ENCODE measurements at regions not wholly inside any gene's neighbourhood (a gene's known extent, or its start where the extent isn't known, plus 50 kb on each side); places are given as distances from the start of the nearest gene placed in this dataset.

DNA sequence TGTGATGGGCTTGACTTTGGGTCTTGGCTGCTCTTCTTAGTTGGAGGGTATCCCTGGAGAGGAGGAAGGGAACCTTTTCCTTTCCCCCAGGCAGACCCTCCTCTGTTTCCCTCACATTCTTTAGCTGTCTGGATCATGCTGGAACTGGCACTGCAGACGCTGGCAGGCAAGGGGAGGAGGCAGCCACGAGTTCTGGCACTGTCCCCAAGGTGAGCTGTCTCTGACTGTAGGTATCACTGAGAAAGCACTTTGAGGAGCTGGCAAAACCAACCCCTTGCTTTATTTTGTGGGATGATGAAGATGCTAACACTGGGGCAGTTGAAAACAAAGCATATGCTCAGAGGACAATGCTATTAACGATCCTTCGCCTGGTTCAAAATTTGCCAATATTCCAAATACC is 175.0 kb downstream of the SOX2 start:
- TF ChIP-seq, protein P1, sequence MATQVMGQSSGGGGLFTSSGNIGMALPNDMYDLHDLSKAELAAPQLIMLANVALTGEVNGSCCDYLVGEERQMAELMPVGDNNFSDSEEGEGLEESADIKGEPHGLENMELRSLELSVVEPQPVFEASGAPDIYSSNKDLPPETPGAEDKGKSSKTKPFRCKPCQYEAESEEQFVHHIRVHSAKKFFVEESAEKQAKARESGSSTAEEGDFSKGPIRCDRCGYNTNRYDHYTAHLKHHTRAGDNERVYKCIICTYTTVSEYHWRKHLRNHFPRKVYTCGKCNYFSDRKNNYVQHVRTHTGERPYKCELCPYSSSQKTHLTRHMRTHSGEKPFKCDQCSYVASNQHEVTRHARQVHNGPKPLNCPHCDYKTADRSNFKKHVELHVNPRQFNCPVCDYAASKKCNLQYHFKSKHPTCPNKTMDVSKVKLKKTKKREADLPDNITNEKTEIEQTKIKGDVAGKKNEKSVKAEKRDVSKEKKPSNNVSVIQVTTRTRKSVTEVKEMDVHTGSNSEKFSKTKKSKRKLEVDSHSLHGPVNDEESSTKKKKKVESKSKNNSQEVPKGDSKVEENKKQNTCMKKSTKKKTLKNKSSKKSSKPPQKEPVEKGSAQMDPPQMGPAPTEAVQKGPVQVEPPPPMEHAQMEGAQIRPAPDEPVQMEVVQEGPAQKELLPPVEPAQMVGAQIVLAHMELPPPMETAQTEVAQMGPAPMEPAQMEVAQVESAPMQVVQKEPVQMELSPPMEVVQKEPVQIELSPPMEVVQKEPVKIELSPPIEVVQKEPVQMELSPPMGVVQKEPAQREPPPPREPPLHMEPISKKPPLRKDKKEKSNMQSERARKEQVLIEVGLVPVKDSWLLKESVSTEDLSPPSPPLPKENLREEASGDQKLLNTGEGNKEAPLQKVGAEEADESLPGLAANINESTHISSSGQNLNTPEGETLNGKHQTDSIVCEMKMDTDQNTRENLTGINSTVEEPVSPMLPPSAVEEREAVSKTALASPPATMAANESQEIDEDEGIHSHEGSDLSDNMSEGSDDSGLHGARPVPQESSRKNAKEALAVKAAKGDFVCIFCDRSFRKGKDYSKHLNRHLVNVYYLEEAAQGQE (IDR thresholded peaks at IDR 0.05; ENCODE audit: insufficient read depth in 1 of 2, low read depth in 2 of 2, low read length in 1 of 2), result no peak
- TF ChIP-seq, protein P2, sequence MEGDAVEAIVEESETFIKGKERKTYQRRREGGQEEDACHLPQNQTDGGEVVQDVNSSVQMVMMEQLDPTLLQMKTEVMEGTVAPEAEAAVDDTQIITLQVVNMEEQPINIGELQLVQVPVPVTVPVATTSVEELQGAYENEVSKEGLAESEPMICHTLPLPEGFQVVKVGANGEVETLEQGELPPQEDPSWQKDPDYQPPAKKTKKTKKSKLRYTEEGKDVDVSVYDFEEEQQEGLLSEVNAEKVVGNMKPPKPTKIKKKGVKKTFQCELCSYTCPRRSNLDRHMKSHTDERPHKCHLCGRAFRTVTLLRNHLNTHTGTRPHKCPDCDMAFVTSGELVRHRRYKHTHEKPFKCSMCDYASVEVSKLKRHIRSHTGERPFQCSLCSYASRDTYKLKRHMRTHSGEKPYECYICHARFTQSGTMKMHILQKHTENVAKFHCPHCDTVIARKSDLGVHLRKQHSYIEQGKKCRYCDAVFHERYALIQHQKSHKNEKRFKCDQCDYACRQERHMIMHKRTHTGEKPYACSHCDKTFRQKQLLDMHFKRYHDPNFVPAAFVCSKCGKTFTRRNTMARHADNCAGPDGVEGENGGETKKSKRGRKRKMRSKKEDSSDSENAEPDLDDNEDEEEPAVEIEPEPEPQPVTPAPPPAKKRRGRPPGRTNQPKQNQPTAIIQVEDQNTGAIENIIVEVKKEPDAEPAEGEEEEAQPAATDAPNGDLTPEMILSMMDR (IDR thresholded peaks at IDR 0.05), result no peak

Measured in Panc1 (cell line).